GM12878 (cell line): ENCODE measurements at regions not wholly inside any gene's neighbourhood (a gene's known extent, or its start where the extent isn't known, plus 50 kb on each side); places are given as distances from the start of the nearest gene placed in this dataset.

Experiments used
- CREB1 ChIP-seq: IDR thresholded peaks from 2 replicates; pipeline ENCODE4 v1.6.1; 2012; ENCODE audit warnings: low read depth, mild to moderate bottlenecking, inconsistent platforms
- EP300 ChIP-seq, 2 experiments: fragments of 150-350 bp in 1 of 2; IDR thresholded peaks; 2 replicates each; pipeline ENCODE4 v1.6.1; 2011 to 2012; ENCODE audit warnings: low read depth in 2 of 2, low read length in 2 of 2, borderline replicate concordance in 1 of 2, improper control_type of control experiment in 1 of 2, inconsistent platforms in 1 of 2; ENCODE audit not compliant: control insufficient read depth in 1 of 2
- HCFC1 ChIP-seq: fragments of 150-350 bp; IDR thresholded peaks from 2 replicates; pipeline ENCODE4 v1.6.1; 2014; ENCODE audit warnings: low read length
- MEF2B ChIP-seq: fragments of 450-650 bp; IDR thresholded peaks from 2 replicates; pipeline ENCODE4 v1.6.1; 2018; ENCODE audit warnings: mild to moderate bottlenecking, moderate library complexity; ENCODE audit not compliant: partially characterized antibody, poor library complexity, severe bottlenecking
- NR2C2 ChIP-seq: IDR thresholded peaks from 2 replicates; pipeline ENCODE4 v1.6.1; 2011; ENCODE audit warnings: borderline replicate concordance, low read depth; ENCODE audit not compliant: control insufficient read depth, insufficient read length
- PRDM15 ChIP-seq: fragments of 450-650 bp; formaldehyde crosslinking; IDR thresholded peaks from 2 replicates; pipeline ENCODE4 v1.4.0; 2020; ENCODE audit warnings: mild to moderate bottlenecking, moderate library complexity
- RAD51 ChIP-seq: fragments of 450-650 bp; IDR thresholded peaks from 2 replicates; pipeline ENCODE4 v1.6.1; 2016; ENCODE audit warnings: moderate library complexity, mild to moderate bottlenecking, inconsistent platforms
- RUNX3 ChIP-seq: IDR thresholded peaks from 2 replicates; pipeline ENCODE4 v1.6.1; 2012; ENCODE audit warnings: low read length, inconsistent platforms
- TCF7 ChIP-seq: IDR thresholded peaks from 2 replicates; pipeline ENCODE4 v1.6.1; 2014; ENCODE audit warnings: antibody characterized with exemption, borderline replicate concordance
- TF ChIP-seq, protein P1 (sequence below): fragments of 450-650 bp; IDR thresholded peaks from 2 replicates; pipeline ENCODE4 v1.6.1; 2017; ENCODE audit warnings: mild to moderate bottlenecking, moderate library complexity
- TF ChIP-seq, protein P2 (sequence below): IDR thresholded peaks from 2 replicates; pipeline ENCODE4 v1.6.1; 2011; ENCODE audit warnings: borderline replicate concordance, low read depth, mild to moderate bottlenecking, moderate library complexity, low read length; ENCODE audit not compliant: insufficient read depth, poor library complexity, severe bottlenecking
- TF ChIP-seq, protein P3 (sequence below): IDR thresholded peaks from 2 replicates; pipeline ENCODE4 v1.6.1; 2011; ENCODE audit warnings: low read depth, low read length, improper control_type of control experiment, borderline replicate concordance

- TF ChIP-seq, protein P1, sequence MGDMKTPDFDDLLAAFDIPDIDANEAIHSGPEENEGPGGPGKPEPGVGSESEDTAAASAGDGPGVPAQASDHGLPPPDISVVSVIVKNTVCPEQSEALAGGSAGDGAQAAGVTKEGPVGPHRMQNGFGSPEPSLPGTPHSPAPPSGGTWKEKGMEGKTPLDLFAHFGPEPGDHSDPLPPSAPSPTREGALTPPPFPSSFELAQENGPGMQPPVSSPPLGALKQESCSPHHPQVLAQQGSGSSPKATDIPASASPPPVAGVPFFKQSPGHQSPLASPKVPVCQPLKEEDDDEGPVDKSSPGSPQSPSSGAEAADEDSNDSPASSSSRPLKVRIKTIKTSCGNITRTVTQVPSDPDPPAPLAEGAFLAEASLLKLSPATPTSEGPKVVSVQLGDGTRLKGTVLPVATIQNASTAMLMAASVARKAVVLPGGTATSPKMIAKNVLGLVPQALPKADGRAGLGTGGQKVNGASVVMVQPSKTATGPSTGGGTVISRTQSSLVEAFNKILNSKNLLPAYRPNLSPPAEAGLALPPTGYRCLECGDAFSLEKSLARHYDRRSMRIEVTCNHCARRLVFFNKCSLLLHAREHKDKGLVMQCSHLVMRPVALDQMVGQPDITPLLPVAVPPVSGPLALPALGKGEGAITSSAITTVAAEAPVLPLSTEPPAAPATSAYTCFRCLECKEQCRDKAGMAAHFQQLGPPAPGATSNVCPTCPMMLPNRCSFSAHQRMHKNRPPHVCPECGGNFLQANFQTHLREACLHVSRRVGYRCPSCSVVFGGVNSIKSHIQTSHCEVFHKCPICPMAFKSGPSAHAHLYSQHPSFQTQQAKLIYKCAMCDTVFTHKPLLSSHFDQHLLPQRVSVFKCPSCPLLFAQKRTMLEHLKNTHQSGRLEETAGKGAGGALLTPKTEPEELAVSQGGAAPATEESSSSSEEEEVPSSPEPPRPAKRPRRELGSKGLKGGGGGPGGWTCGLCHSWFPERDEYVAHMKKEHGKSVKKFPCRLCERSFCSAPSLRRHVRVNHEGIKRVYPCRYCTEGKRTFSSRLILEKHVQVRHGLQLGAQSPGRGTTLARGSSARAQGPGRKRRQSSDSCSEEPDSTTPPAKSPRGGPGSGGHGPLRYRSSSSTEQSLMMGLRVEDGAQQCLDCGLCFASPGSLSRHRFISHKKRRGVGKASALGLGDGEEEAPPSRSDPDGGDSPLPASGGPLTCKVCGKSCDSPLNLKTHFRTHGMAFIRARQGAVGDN: peak; percentile 39; the same call in 1 of the 2 replicates
- TF ChIP-seq HCFC1: no peak
- peak; percentile 96 for TF ChIP-seq RUNX3
- TF ChIP-seq NR2C2: no peak
- no peak for TF ChIP-seq TCF7
- TF ChIP-seq MEF2B: peak; percentile 88
- peak; percentile 46; the same call in 1 of the 2 replicates for TF ChIP-seq CREB1
- TF ChIP-seq, protein P2, sequence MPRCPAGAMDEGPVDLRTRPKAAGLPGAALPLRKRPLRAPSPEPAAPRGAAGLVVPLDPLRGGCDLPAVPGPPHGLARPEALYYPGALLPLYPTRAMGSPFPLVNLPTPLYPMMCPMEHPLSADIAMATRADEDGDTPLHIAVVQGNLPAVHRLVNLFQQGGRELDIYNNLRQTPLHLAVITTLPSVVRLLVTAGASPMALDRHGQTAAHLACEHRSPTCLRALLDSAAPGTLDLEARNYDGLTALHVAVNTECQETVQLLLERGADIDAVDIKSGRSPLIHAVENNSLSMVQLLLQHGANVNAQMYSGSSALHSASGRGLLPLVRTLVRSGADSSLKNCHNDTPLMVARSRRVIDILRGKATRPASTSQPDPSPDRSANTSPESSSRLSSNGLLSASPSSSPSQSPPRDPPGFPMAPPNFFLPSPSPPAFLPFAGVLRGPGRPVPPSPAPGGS: peak; percentile 15
- peak; percentile 14; the same call in 1 of the 2 replicates for TF ChIP-seq RAD51
- TF ChIP-seq EP300 (IDR thresholded peaks at IDR 0.05; ENCODE audit: borderline replicate concordance in 1 of 2, control insufficient read depth in 1 of 2, low read depth in 2 of 2, low read length in 2 of 2): peak; percentile 28 to 57; a peak in 2 of 4 replicates
- TF ChIP-seq, protein P3, sequence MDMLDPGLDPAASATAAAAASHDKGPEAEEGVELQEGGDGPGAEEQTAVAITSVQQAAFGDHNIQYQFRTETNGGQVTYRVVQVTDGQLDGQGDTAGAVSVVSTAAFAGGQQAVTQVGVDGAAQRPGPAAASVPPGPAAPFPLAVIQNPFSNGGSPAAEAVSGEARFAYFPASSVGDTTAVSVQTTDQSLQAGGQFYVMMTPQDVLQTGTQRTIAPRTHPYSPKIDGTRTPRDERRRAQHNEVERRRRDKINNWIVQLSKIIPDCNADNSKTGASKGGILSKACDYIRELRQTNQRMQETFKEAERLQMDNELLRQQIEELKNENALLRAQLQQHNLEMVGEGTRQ: no peak
- TF ChIP-seq PRDM15: no peak
These were observed 408.2 kb downstream of the AEBP2 start (continued) for GRCh38 chr12:19847294-19848059.
